ENCODE measurements at regions not wholly inside any gene's neighbourhood (a gene's known extent, or its start where the extent isn't known, plus 50 kb on each side); places are given as distances from the start of the nearest gene placed in this dataset.

GRCh38 chr12:42969355-42969754 is 379.8 kb upstream of the PRICKLE1 start:
- DNase-seq (ENCODE audit: low read depth, low spot score), result no peak
- Mint-ChIP-seq H3K4me1 (no peaks in the 10 kb centered on the region), H3K27me3 (ENCODE audit: low read depth) (no peaks in the 10 kb centered on the region), H3K4me3 (no peak overlapping the region), H3K27ac (ENCODE audit: unreplicated experiment) (no peak overlapping the region), H3K36me3 (ENCODE audit: low read depth) (no peaks in the 10 kb centered on the region), H3K9me3 (no peaks in the 10 kb centered on the region)
- no peak for TF ChIP-seq CTCF (conservative IDR thresholded peaks at IDR 0.05)

GRCh38 chr12:42968426-42968825 is 378.9 kb upstream of the PRICKLE1 start:
- Mint-ChIP-seq H3K36me3 (ENCODE audit: low read depth) (no peaks in the 10 kb centered on the region), H3K4me1 (no peaks in the 10 kb centered on the region), H3K9me3 (no peaks in the 10 kb centered on the region), H3K27me3 (ENCODE audit: low read depth) (no peaks in the 10 kb centered on the region), H3K4me3 (no peak overlapping the region), H3K27ac (ENCODE audit: unreplicated experiment) (no peak overlapping the region)
- TF ChIP-seq CTCF (conservative IDR thresholded peaks at IDR 0.05), result no peak
- DNase-seq (ENCODE audit: low read depth, low spot score), result no peak

- H3K4me1 Mint-ChIP-seq, result no peaks in the 10 kb centered on the region
- no peak for DNase-seq (ENCODE audit: low read depth, low spot score)
- H3K9me3 Mint-ChIP-seq, result no peaks in the 10 kb centered on the region
- H3K36me3 Mint-ChIP-seq (ENCODE audit: low read depth), result no peaks in the 10 kb centered on the region
- no peak overlapping the region for H3K4me3 Mint-ChIP-seq
- TF ChIP-seq CTCF (conservative IDR thresholded peaks at IDR 0.05), result no peak
- no peak overlapping the region for H3K27ac Mint-ChIP-seq (ENCODE audit: unreplicated experiment)
- no peaks in the 10 kb centered on the region for H3K27me3 Mint-ChIP-seq (ENCODE audit: low read depth)
These were observed 378.3 kb upstream of the PRICKLE1 start for GRCh38 chr12:42967850-42968249.

GRCh38 chr12:42963988-42964387 is 374.4 kb upstream of the PRICKLE1 start:
- Mint-ChIP-seq H3K4me1 (no peaks in the 10 kb centered on the region), H3K27ac (ENCODE audit: unreplicated experiment) (no peak overlapping the region), H3K9me3 (no peaks in the 10 kb centered on the region), H3K36me3 (ENCODE audit: low read depth) (no peaks in the 10 kb centered on the region), H3K4me3 (no peak overlapping the region), H3K27me3 (ENCODE audit: low read depth) (no peaks in the 10 kb centered on the region)
- TF ChIP-seq CTCF (conservative IDR thresholded peaks at IDR 0.05), result no peak
- DNase-seq (ENCODE audit: low read depth, low spot score), result no peak

GRCh38 chr12:42962384-42962783 is 372.8 kb upstream of the PRICKLE1 start:
- Mint-ChIP-seq H3K9me3 (no peaks in the 10 kb centered on the region), H3K27ac (ENCODE audit: unreplicated experiment) (no peak overlapping the region), H3K4me1 (no peaks in the 10 kb centered on the region), H3K4me3 (no peak overlapping the region), H3K36me3 (ENCODE audit: low read depth) (no peaks in the 10 kb centered on the region), H3K27me3 (ENCODE audit: low read depth) (no peaks in the 10 kb centered on the region)
- TF ChIP-seq CTCF (conservative IDR thresholded peaks at IDR 0.05), result no peak
- DNase-seq (ENCODE audit: low read depth, low spot score), result no peak

- no peaks in the 10 kb centered on the region for H3K9me3 Mint-ChIP-seq
- H3K4me3 Mint-ChIP-seq, result no peak overlapping the region
- H3K36me3 Mint-ChIP-seq (ENCODE audit: low read depth), result no peaks in the 10 kb centered on the region
- H3K4me1 Mint-ChIP-seq, result no peaks in the 10 kb centered on the region
- no peak for TF ChIP-seq CTCF (conservative IDR thresholded peaks at IDR 0.05)
- H3K27ac Mint-ChIP-seq (ENCODE audit: unreplicated experiment), result no peak overlapping the region
- no peaks in the 10 kb centered on the region for H3K27me3 Mint-ChIP-seq (ENCODE audit: low read depth)
- no peak for DNase-seq (ENCODE audit: low read depth, low spot score)
These were observed 371.8 kb upstream of the PRICKLE1 start for GRCh38 chr12:42961395-42961794.
